Stomach (tissue), 8 donors: ENCODE measurements at regions not wholly inside any gene's neighbourhood (a gene's known extent, or its start where the extent isn't known, plus 50 kb on each side); places are given as distances from the start of the nearest gene placed in this dataset.

Experiments
- DNase-seq, 2 donors: peaks; one replicate each; pipeline versions ENCODE4 v3.0.0 to v3.0.0-alpha.2; 2013 to 2019
- H3K27ac ChIP-seq, 5 donors: fragments of 200-600 bp in 4 of 5; sonication (generic) in 4 of 5; one replicate each; pipeline ENCODE4 v1.5.1; 2013 to 2019; ENCODE audit warnings: mild to moderate bottlenecking in 1 of 5, moderate library complexity in 1 of 5
- H3K27me3 ChIP-seq, 3 donors: fragments of 200-600 bp; sonication (generic); one replicate each; pipeline ENCODE4 v1.5.1; 2017 to 2019; ENCODE audit warnings: mixed run types in 1 of 3
- H3K36me3 ChIP-seq, 4 donors: fragments of 200-600 bp; sonication (generic); 1 replicate in 3 of 4; 2 replicates in 1 of 4; pipeline ENCODE4 v1.5.1; 2016 to 2019
- H3K4me1 ChIP-seq, 4 donors: fragments of 200-600 bp; sonication (generic); one replicate each; pipeline ENCODE4 v1.5.1; 2016 to 2019
- H3K4me3 ChIP-seq, 4 donors: fragments of 200-600 bp; sonication (generic) in 3 of 4; one replicate each; pipeline ENCODE4 v1.5.1; 2016 to 2019; ENCODE audit warnings: mild to moderate bottlenecking in 1 of 4
- H3K9me3 ChIP-seq, 4 donors: fragments of 200-600 bp; sonication (generic); one replicate each; pipeline ENCODE4 v1.5.1; 2016 to 2019
- EP300 ChIP-seq: sonication (generic); formaldehyde crosslinking; IDR thresholded peaks from one replicate; pipeline ENCODE4 v1.6.1; 2017; ENCODE audit warnings: antibody characterized with exemption
- POLR2A ChIP-seq, 4 donors: fragments of 450-650 bp; IDR thresholded peaks; one replicate each; pipeline ENCODE4 v1.6.1; 2016; ENCODE audit warnings: antibody characterized with exemption in 4 of 4, control low read depth in 2 of 4, mild to moderate bottlenecking in 1 of 4, moderate library complexity in 1 of 4
- POLR2AphosphoS5 ChIP-seq, 3 donors: sonication (generic); formaldehyde crosslinking; IDR thresholded peaks; one replicate each; pipeline ENCODE4 v1.6.1; 2016; ENCODE audit warnings: antibody characterized with exemption in 3 of 3
- WGBS, 5 donors: extraction: QIAGEN DNeasy Blood & Tissue Kit in 3 of 5; methylation state at CpG; one replicate each; pipeline versions ENCODE4 v1.1.5 to v1.1.7; 2013 to 2018; 5-methylcytosine and 5-hydroxymethylcytosine counted together
- intact Hi-C: fragments of 100-400 bp; cut with DNase I; formaldehyde crosslinking; loops from one replicate; pipeline ENCODE4 v1.15.1; 2023; ENCODE audit warnings: low total_unique reads
- TF ChIP-seq, protein P1 (sequence below), 7 experiments: fragments of 450-650 bp in 4 of 7; fragments of 200-600 bp in 3 of 7; sonication (generic) in 3 of 7; IDR thresholded peaks; one replicate each; pipeline ENCODE4 v1.5.1; 2016 to 2019; ENCODE audit warnings: antibody characterized with exemption in 7 of 7, control low read depth in 2 of 7, mild to moderate bottlenecking in 1 of 7
- donor health status: healthy with polysubstance abuse.
- donor health status: Bipolar disorder and iron deficiency.
- donor health status: healthy.

DNA sequence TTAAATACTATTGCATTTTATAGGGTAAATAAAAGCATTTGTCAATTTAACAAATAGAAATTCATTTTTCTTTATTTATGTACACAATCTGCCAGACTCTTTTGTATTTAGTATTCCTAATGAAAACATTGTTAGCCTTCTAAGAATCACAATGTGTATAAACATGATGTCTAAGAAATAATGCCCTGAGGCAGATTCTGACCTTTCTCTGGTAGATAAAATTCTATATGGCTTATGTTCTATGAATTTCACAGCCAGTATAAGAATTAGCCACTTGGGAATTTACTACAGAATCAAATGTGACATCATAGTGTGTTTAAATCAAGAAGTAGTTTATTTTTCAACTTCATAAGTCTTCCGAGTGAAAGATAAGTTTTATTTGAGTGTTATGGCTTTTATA, 457.4 kb downstream of the ZIC1 start:
- Histone ChIP-seq H3K4me1 (no peaks in the 10 kb centered on the region), H3K4me3 (no peak overlapping the region), H3K9me3 (peaks cover 0 to 26% (median 13%) of the 10 kb centered on the region in 4 donors), H3K36me3 (no peaks in the 10 kb centered on the region), H3K27me3 (no peaks in the 10 kb centered on the region), H3K27ac (no peak overlapping the region)
- intact Hi-C loops = no loop called here
- DNase-seq = no peak
- TF ChIP-seq POLR2AphosphoS5 (IDR thresholded peaks at IDR 0.05) (no peak), EP300 (no peak), POLR2A (IDR thresholded peaks at IDR 0.05) (no peak)
- TF ChIP-seq, protein P1, sequence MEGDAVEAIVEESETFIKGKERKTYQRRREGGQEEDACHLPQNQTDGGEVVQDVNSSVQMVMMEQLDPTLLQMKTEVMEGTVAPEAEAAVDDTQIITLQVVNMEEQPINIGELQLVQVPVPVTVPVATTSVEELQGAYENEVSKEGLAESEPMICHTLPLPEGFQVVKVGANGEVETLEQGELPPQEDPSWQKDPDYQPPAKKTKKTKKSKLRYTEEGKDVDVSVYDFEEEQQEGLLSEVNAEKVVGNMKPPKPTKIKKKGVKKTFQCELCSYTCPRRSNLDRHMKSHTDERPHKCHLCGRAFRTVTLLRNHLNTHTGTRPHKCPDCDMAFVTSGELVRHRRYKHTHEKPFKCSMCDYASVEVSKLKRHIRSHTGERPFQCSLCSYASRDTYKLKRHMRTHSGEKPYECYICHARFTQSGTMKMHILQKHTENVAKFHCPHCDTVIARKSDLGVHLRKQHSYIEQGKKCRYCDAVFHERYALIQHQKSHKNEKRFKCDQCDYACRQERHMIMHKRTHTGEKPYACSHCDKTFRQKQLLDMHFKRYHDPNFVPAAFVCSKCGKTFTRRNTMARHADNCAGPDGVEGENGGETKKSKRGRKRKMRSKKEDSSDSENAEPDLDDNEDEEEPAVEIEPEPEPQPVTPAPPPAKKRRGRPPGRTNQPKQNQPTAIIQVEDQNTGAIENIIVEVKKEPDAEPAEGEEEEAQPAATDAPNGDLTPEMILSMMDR (IDR thresholded peaks at IDR 0.05) = no peak
- 48 to 65% (median 61%) methylated on average over 1 of the region's 1 CpG for WGBS, 5 donors

DNA sequence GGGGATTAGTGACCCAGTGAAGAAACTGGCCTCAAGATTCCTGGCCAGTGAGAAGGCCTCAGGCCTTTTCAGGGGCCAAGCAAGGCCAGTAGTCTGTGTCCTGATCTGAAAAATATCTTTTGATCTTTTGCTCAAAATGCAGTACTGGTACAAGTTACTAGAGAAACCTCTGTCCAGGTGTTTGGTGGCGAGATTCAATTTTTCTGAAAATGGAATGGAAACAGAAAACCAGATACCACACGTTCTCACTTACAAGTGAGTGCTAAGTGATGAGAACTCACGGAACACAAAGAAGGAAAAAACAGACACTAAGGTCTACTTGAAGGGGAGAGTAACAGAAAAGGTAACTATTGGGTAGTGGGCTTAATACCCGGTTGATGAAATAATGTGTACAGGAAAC, 463.4 kb downstream of the ZIC1 start:
- Histone ChIP-seq H3K36me3 (no peaks in the 10 kb centered on the region), H3K9me3 (peaks cover 0 to 11% (median under 1%) of the 10 kb centered on the region in 4 donors), H3K27ac (no peak overlapping the region), H3K4me3 (no peak overlapping the region), H3K27me3 (no peaks in the 10 kb centered on the region), H3K4me1 (no peaks in the 10 kb centered on the region)
- WGBS, 5 donors = 79 to 91% (median 89%) methylated on average over 4 of the region's 4 CpGs
- intact Hi-C loops = no loop called here
- DNase-seq = no peak
- TF ChIP-seq EP300 = no peak

DNA sequence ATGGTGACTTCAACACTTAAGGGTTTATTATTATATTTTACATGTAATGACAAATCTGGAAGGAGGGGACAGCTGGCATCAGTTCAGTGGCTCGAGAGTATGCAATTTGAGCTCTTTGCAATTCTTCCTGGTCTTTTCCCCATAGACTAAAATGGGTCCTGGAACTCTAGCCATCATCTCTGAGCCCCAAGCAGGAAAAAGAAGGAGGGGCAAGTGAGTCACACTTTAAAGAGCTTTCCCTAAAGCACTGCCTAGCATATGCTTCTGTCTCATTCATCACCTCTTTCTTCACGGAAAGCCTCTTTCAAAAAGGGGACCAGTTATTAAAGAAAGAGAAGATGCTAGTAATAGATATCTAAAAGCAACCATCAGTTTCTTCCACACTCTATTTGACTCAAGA, 466.3 kb downstream of the ZIC1 start:
- 39 to 65% (median 55%) methylated on average over 2 of the region's 2 CpGs for WGBS, 5 donors
- peaks cover 0 to 29% (median 14%) of the 10 kb centered on the region in 4 donors for H3K9me3 ChIP-seq
- H3K4me3 ChIP-seq = no peak overlapping the region
- no peak overlapping the region for H3K27ac ChIP-seq
- H3K4me1 ChIP-seq = no peaks in the 10 kb centered on the region
- no peaks in the 10 kb centered on the region for H3K27me3 ChIP-seq
- DNase-seq = no peak
- H3K36me3 ChIP-seq = no peaks in the 10 kb centered on the region
- intact Hi-C loops = no loop called here
- TF ChIP-seq EP300 (no peak), POLR2A (IDR thresholded peaks at IDR 0.05) (no peak), POLR2AphosphoS5 (IDR thresholded peaks at IDR 0.05) (no peak)
- TF ChIP-seq, protein P1 (IDR thresholded peaks at IDR 0.05) = no peak

DNA sequence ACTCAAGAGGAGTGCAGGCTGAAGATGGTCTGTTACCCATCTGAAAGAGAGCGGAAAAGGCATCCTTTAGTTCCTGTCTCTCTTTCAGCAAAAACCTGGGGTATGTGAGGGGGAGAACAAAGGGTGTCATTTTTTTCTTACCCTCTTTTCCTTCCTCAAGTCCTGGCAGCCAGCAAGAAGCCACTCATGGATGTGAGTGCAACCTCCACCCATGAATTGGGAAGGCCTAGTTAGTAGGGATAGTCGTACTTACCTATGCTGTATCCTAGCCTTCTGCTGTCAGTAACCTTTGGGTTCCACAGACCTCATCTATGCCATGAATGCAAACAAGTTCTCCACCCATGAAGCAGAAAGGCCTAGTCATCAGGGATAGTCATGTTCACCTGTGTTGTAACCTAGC, 472.8 kb downstream of the ZIC1 start:
- H3K4me1 ChIP-seq = no peaks in the 10 kb centered on the region
- no peak overlapping the region for H3K4me3 ChIP-seq
- intact Hi-C loops = no loop called here
- H3K27ac ChIP-seq = no peak overlapping the region
- TF ChIP-seq POLR2AphosphoS5 (IDR thresholded peaks at IDR 0.05) = no peak
- TF ChIP-seq POLR2A (IDR thresholded peaks at IDR 0.05) = no peak
- no peak for TF ChIP-seq EP300
- no peak for DNase-seq
- 68 to 83% (median 81%) methylated on average over 2 of the region's 2 CpGs for WGBS, 5 donors
- no peaks in the 10 kb centered on the region for H3K36me3 ChIP-seq
- H3K9me3 ChIP-seq = peaks cover 4 to 60% (median 46%) of the 10 kb centered on the region in 4 donors
- H3K27me3 ChIP-seq = no peaks in the 10 kb centered on the region

DNA sequence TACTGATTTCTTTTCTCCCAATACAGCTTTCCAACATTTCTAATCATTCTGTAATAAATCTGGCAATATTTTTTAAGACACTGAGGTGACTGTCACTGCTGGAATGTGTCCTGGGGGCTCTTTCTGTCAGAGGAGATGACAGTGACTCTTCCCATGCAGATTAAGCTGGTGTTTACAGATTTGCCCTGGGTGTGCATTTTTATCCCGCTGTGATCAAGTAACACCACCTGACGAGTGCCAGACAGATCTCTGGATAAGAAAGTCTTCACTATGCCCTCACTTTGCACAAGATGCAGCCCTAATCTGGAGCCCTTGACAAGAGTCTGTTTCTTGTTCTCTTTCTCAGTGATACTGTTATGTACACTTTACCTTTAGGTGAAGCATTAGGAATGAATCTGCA, 477.7 kb downstream of the ZIC1 start:
- Histone ChIP-seq H3K4me1 (no peaks in the 10 kb centered on the region), H3K4me3 (no peak overlapping the region), H3K36me3 (no peaks in the 10 kb centered on the region), H3K27ac (no peak overlapping the region), H3K9me3 (peaks cover 0 to 25% (median 17%) of the 10 kb centered on the region in 4 donors), H3K27me3 (no peaks in the 10 kb centered on the region)
- intact Hi-C loops = no loop called here
- TF ChIP-seq POLR2A (IDR thresholded peaks at IDR 0.05) = no peak
- TF ChIP-seq EP300 = no peak
- no peak for TF ChIP-seq POLR2AphosphoS5 (IDR thresholded peaks at IDR 0.05)
- TF ChIP-seq, protein P1 (IDR thresholded peaks at IDR 0.05) = no peak
- 17 to 48% (median 32%) methylated on average over 2 of the region's 2 CpGs for WGBS, 5 donors
- no peak for DNase-seq
